Gastroesophageal sphincter (tissue), 4 donors: ENCODE measurements at regions not wholly inside any gene's neighbourhood (a gene's known extent, or its start where the extent isn't known, plus 50 kb on each side); places are given as distances from the start of the nearest gene placed in this dataset.

Experiments
- ATAC-seq: fragments of 150-250 bp; one replicate; pipeline ENCODE4 v1.9.1; 2016; ENCODE audit warnings: mild to moderate bottlenecking, moderate library complexity
- H3K27ac ChIP-seq, 4 donors: fragments of 200-600 bp; sonication (generic) in 3 of 4; 1 replicate in 3 of 4; 2 replicates in 1 of 4; pipeline ENCODE4 v1.5.1; 2016 to 2019
- H3K27me3 ChIP-seq: fragments of 200-600 bp; sonication (generic); one replicate; pipeline ENCODE4 v1.5.1; 2019
- H3K36me3 ChIP-seq, 2 donors: fragments of 200-600 bp; sonication (generic); one replicate each; pipeline ENCODE4 v1.5.1; 2019; ENCODE audit warnings: control low read depth in 1 of 2
- H3K4me1 ChIP-seq, 3 donors: fragments of 200-600 bp; sonication (generic); 1 replicate in 2 of 3; 2 replicates in 1 of 3; pipeline ENCODE4 v1.5.1; 2016 to 2019; ENCODE audit warnings: control low read depth in 2 of 3
- H3K4me3 ChIP-seq, 2 donors: fragments of 200-600 bp; sonication (generic); one replicate each; pipeline ENCODE4 v1.5.1; 2019; ENCODE audit warnings: mild to moderate bottlenecking in 1 of 2, moderate library complexity in 1 of 2
- H3K9me3 ChIP-seq, 3 donors: fragments of 200-600 bp; sonication (generic); one replicate each; pipeline ENCODE4 v1.5.1; 2017 to 2019; ENCODE audit warnings: control low read depth in 2 of 3
- CTCF ChIP-seq, 4 experiments: fragments of 200-600 bp in 2 of 4; fragments of 450-650 bp in 2 of 4; sonication (generic) in 1 of 4; IDR thresholded peaks; one replicate each; pipeline ENCODE4 v1.5.1; 2017 to 2019; ENCODE audit warnings: antibody characterized with exemption in 4 of 4, mild to moderate bottlenecking in 2 of 4, moderate library complexity in 2 of 4
- EP300 ChIP-seq: sonication (generic); formaldehyde crosslinking; IDR thresholded peaks from one replicate; pipeline ENCODE4 v1.6.1; 2017; ENCODE audit warnings: antibody characterized with exemption, mild to moderate bottlenecking
- POLR2A ChIP-seq, 2 donors: fragments of 450-650 bp; IDR thresholded peaks; one replicate each; pipeline ENCODE4 v1.6.1; 2017; ENCODE audit warnings: antibody characterized with exemption in 2 of 2, mild to moderate bottlenecking in 2 of 2, moderate library complexity in 1 of 2
- POLR2AphosphoS5 ChIP-seq: sonication (generic); formaldehyde crosslinking; IDR thresholded peaks from one replicate; pipeline ENCODE4 v1.6.1; 2017; ENCODE audit warnings: antibody characterized with exemption
- WGBS, 2 donors: methylation state at CpG; one replicate each; pipeline ENCODE4 v1.1.5; 2018; ENCODE audit warnings: low coverage in 1 of 2; 5-methylcytosine and 5-hydroxymethylcytosine counted together

- WGBS, 2 donors, result 21 to 33% methylated on average over 3 of the region's 3 CpGs
Observed at GRCh38 chr2:157182834-157183396, 74.6 kb upstream of the GALNT5 start.

GRCh38 chr2:157184161-157184895 is 73.2 kb upstream of the GALNT5 start:
- H3K4me3 ChIP-seq, result no peak overlapping the region
- no peaks in the 10 kb centered on the region for H3K4me1 ChIP-seq
- TF ChIP-seq CTCF (IDR thresholded peaks at IDR 0.05), result no peak
- TF ChIP-seq POLR2AphosphoS5, result no peak
- no peak for TF ChIP-seq POLR2A (IDR thresholded peaks at IDR 0.05)
- ATAC-seq, result no peak
- H3K27ac ChIP-seq, result no peak overlapping the region
- H3K9me3 ChIP-seq, result no peaks in the 10 kb centered on the region
- WGBS, 2 donors, result 86% methylated on average over 1 to 3 of the region's 3 CpGs
- H3K36me3 ChIP-seq, result no peaks in the 10 kb centered on the region
- H3K27me3 ChIP-seq, result no peaks in the 10 kb centered on the region

More at GRCh38 chr2:157182834-157183396, 74.6 kb upstream of the GALNT5 start:
- no peaks in the 10 kb centered on the region for H3K27me3 ChIP-seq
- no peaks in the 10 kb centered on the region for H3K36me3 ChIP-seq
- no peak for TF ChIP-seq CTCF (IDR thresholded peaks at IDR 0.05)
- TF ChIP-seq EP300, result no peak
- no peak for TF ChIP-seq POLR2A (IDR thresholded peaks at IDR 0.05)
- TF ChIP-seq POLR2AphosphoS5, result no peak
- H3K4me3 ChIP-seq, result no peak overlapping the region
- no peaks in the 10 kb centered on the region for H3K4me1 ChIP-seq
- H3K9me3 ChIP-seq, result no peaks in the 10 kb centered on the region
- peak; percentile 72 for ATAC-seq
- peak overlapping the region in 2 of 4 donors; percentile 4 to 47 for H3K27ac ChIP-seq

GRCh38 chr2:157185476-157186227 is 71.9 kb upstream of the GALNT5 start:
- WGBS, 2 donors, result 78 to 96% methylated on average over 3 to 4 of the region's 4 CpGs
- Histone ChIP-seq H3K36me3 (no peaks in the 10 kb centered on the region), H3K27ac (no peak overlapping the region), H3K27me3 (no peaks in the 10 kb centered on the region), H3K4me1 (no peaks in the 10 kb centered on the region), H3K9me3 (no peaks in the 10 kb centered on the region), H3K4me3 (no peak overlapping the region)
- TF ChIP-seq POLR2A (IDR thresholded peaks at IDR 0.05), result no peak
- TF ChIP-seq CTCF (IDR thresholded peaks at IDR 0.05), result no peak
- TF ChIP-seq POLR2AphosphoS5, result no peak
- no peak for TF ChIP-seq EP300
- ATAC-seq, result no peak

- Histone ChIP-seq H3K27ac (no peak overlapping the region), H3K9me3 (no peaks in the 10 kb centered on the region), H3K4me1 (peaks cover 0 to 6% (median 0%) of the 10 kb centered on the region in 3 donors), H3K27me3 (no peaks in the 10 kb centered on the region), H3K36me3 (no peaks in the 10 kb centered on the region), H3K4me3 (no peak overlapping the region)
- TF ChIP-seq POLR2AphosphoS5, result no peak
- TF ChIP-seq CTCF (IDR thresholded peaks at IDR 0.05), result no peak
- no peak for TF ChIP-seq EP300
- no peak for TF ChIP-seq POLR2A (IDR thresholded peaks at IDR 0.05)
- WGBS, 2 donors, result 81 to 85% methylated on average over 4 of the region's 4 CpGs
- ATAC-seq, result no peak
Observed at GRCh38 chr2:157190151-157190550, 67.4 kb upstream of the GALNT5 start.
